Sigmoid colon (tissue), 4 donors: ENCODE measurements at regions not wholly inside any gene's neighbourhood (a gene's known extent, or its start where the extent isn't known, plus 50 kb on each side); places are given as distances from the start of the nearest gene placed in this dataset.

Experiments
- POLR2AphosphoS5 ChIP-seq, 4 donors: sonication (generic); formaldehyde crosslinking; IDR thresholded peaks; one replicate each; pipeline ENCODE4 v1.6.1; 2017; ENCODE audit warnings: antibody characterized with exemption in 4 of 4
- TF ChIP-seq, protein P1 (sequence below), 4 experiments: fragments of 450-650 bp in 3 of 4; fragments of 200-600 bp in 1 of 4; IDR thresholded peaks; one replicate each; pipeline ENCODE4 v1.5.1; 2016 to 2019; ENCODE audit warnings: antibody characterized with exemption in 4 of 4, mild to moderate bottlenecking in 3 of 4, moderate library complexity in 2 of 4

DNA sequence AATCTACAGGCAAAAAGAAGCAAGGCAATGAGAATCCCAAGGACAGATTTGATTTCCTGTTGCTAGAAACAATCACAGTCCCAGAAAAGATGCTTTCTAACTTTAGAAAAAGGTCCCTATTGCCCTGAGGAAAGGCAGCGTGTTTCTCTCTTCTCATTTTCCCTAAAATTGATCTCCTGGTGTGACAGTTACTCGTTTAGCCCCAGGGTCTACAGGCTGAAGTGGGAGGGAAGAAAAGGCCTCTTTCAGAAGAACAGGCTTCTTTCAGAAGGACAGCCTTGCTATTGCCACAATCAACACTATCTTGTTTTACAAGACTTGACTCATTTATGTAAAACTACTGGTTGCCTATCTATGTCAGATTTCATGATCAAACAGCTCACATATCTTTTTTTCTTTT lies 121.8 kb upstream of the OR4E1 start:
- TF ChIP-seq, protein P1, sequence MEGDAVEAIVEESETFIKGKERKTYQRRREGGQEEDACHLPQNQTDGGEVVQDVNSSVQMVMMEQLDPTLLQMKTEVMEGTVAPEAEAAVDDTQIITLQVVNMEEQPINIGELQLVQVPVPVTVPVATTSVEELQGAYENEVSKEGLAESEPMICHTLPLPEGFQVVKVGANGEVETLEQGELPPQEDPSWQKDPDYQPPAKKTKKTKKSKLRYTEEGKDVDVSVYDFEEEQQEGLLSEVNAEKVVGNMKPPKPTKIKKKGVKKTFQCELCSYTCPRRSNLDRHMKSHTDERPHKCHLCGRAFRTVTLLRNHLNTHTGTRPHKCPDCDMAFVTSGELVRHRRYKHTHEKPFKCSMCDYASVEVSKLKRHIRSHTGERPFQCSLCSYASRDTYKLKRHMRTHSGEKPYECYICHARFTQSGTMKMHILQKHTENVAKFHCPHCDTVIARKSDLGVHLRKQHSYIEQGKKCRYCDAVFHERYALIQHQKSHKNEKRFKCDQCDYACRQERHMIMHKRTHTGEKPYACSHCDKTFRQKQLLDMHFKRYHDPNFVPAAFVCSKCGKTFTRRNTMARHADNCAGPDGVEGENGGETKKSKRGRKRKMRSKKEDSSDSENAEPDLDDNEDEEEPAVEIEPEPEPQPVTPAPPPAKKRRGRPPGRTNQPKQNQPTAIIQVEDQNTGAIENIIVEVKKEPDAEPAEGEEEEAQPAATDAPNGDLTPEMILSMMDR (IDR thresholded peaks at IDR 0.05): no peak
- TF ChIP-seq POLR2AphosphoS5 (IDR thresholded peaks at IDR 0.05): no peak
